IMR-90 (cell line): ENCODE measurements at regions not wholly inside any gene's neighbourhood (a gene's known extent, or its start where the extent isn't known, plus 50 kb on each side); places are given as distances from the start of the nearest gene placed in this dataset.

Source experiments
- ATAC-seq: fragments of 200-7000 bp; cut with Tn5 transposase; 2 replicates; pipeline ENCODE4 v1.9.1; 2020; ENCODE audit warnings: low read depth, mild to moderate bottlenecking, moderate library complexity
- BruUV-seq: library from RNA; stranded (reverse); fragments of 400-500 nt; replicated peaks from 2 replicates; lab custom pipeline; 2021; lab: Mats Ljungman, UMichigan
- CTCF ChIA-PET: fragments of 300-600 bp; formaldehyde crosslinking; extraction: SDS; loops from one replicate; lab custom pipeline; 2021; ENCODE audit warnings: antibody characterized with exemption; lab: Yijun Ruan, JAX
- POLR2A ChIA-PET: fragments of 300-600 bp; sonication (Branson Sonifier 250); formaldehyde crosslinking; loops from one replicate; lab custom pipeline; 2022; ENCODE audit warnings: antibody characterized with exemption; ENCODE audit not compliant: unreplicated experiment; lab: Charles Lee
- DNase-seq: peaks from one replicate; pipeline ENCODE4 v3.0.0; 2013
- H2AFZ ChIP-seq: replicated peaks from 2 replicates; pipeline ENCODE3; 2013; ENCODE audit warnings: low read length, mild to moderate bottlenecking; ENCODE audit not compliant: poor library complexity
- H2AK5ac ChIP-seq: 2 replicates; pipeline ENCODE4 v1.6.1; 2013; ENCODE audit warnings: low read depth, low read length, inconsistent platforms
- H2AK9ac ChIP-seq: replicated peaks from 2 replicates; pipeline ENCODE3; 2013; ENCODE audit warnings: mild to moderate bottlenecking, low read depth, low read length, moderate library complexity; ENCODE audit not compliant: poor library complexity
- H2BK120ac ChIP-seq: 2 replicates; pipeline ENCODE4 v1.6.1; 2013; ENCODE audit warnings: low read depth, low read length, inconsistent platforms
- H2BK15ac ChIP-seq: 3 replicates; pipeline ENCODE4 v1.6.1; 2013; ENCODE audit warnings: low read depth, low read length, inconsistent platforms
- H2BK20ac ChIP-seq: 2 replicates; pipeline ENCODE4 v1.6.1; 2013; ENCODE audit warnings: low read depth, mild to moderate bottlenecking, inconsistent platforms, low read length, moderate library complexity
- H2BK5ac ChIP-seq: 2 replicates; pipeline ENCODE4 v1.6.1; 2013; ENCODE audit warnings: mild to moderate bottlenecking, low read depth, low read length, inconsistent platforms; ENCODE audit not compliant: poor library complexity, severe bottlenecking
- H3K14ac ChIP-seq: replicated peaks from 2 replicates; pipeline ENCODE4 v1.6.1; 2013; ENCODE audit warnings: low read depth, low read length, inconsistent platforms
- H3K18ac ChIP-seq: 2 replicates; pipeline ENCODE4 v1.6.1; 2013; ENCODE audit warnings: low read depth, low read length, control low read depth
- H3K23ac ChIP-seq: 2 replicates; pipeline ENCODE4 v1.6.1; 2013; ENCODE audit warnings: low read depth, low read length, inconsistent platforms
- H3K27ac ChIP-seq: 2 replicates; pipeline ENCODE4 v1.5.1; 2013; ENCODE audit warnings: mild to moderate bottlenecking, control low read depth, low read length; ENCODE audit not compliant: insufficient read depth
- H3K27me3 ChIP-seq: 2 replicates; pipeline ENCODE4 v1.6.1; 2013; ENCODE audit warnings: low read length; ENCODE audit not compliant: control insufficient read depth, insufficient read depth
- H3K36me3 ChIP-seq: 2 replicates; pipeline ENCODE4 v1.6.1; 2013; ENCODE audit warnings: low read length, mixed read lengths; ENCODE audit not compliant: control insufficient read depth, insufficient read depth
- H3K4ac ChIP-seq: 2 replicates; pipeline ENCODE4 v1.6.1; 2013; ENCODE audit warnings: low read depth, low read length, inconsistent platforms
- H3K4me1 ChIP-seq: 2 replicates; pipeline ENCODE4 v1.6.1; 2013; ENCODE audit warnings: low read length, mixed read lengths; ENCODE audit not compliant: control insufficient read depth, insufficient read depth
- H3K4me2 ChIP-seq: 2 replicates; pipeline ENCODE4 v1.6.1; 2013; ENCODE audit warnings: low read depth, mild to moderate bottlenecking, control low read depth, low read length, moderate library complexity
- H3K4me3 ChIP-seq: 2 replicates; pipeline ENCODE4 v1.5.1; 2013; ENCODE audit warnings: low read depth, mild to moderate bottlenecking, control low read depth, low read length, moderate library complexity; ENCODE audit not compliant: insufficient read depth
- H3K56ac ChIP-seq: 2 replicates; pipeline ENCODE4 v1.6.1; 2013; ENCODE audit warnings: low read length, inconsistent platforms; ENCODE audit not compliant: insufficient read depth; ENCODE audit errors: extremely low read depth
- H3K79me1 ChIP-seq, 2 experiments: 2 replicates each; pipeline ENCODE4 v1.6.1; 2013; ENCODE audit warnings: low read length in 2 of 2, inconsistent platforms in 1 of 2, low read depth in 1 of 2
- H3K9ac ChIP-seq: 2 replicates; pipeline ENCODE4 v1.6.1; 2013; ENCODE audit warnings: low read depth, low read length, control low read depth
- H3K9me1 ChIP-seq: 2 replicates; pipeline ENCODE4 v1.6.1; 2013; ENCODE audit warnings: low read length, inconsistent platforms; ENCODE audit not compliant: insufficient read depth
- H3K9me3 ChIP-seq: 2 replicates; pipeline ENCODE4 v1.6.1; 2013; ENCODE audit warnings: low read length; ENCODE audit not compliant: control insufficient read depth, insufficient read depth
- H4K20me1 ChIP-seq: 2 replicates; pipeline ENCODE4 v1.6.1; 2013; ENCODE audit warnings: low read length, inconsistent platforms; ENCODE audit not compliant: insufficient read depth
- H4K5ac ChIP-seq: 2 replicates; pipeline ENCODE4 v1.6.1; 2013; ENCODE audit warnings: mild to moderate bottlenecking, low read depth, low read length, control low read depth
- H4K8ac ChIP-seq, 2 experiments: 2 replicates each; pipeline ENCODE4 v1.6.1; 2013; ENCODE audit warnings: low read depth in 2 of 2, low read length in 2 of 2, control low read depth in 1 of 2, inconsistent platforms in 1 of 2
- H4K91ac ChIP-seq: 2 replicates; pipeline ENCODE4 v1.6.1; 2013; ENCODE audit warnings: low read depth, low read length, inconsistent platforms; ENCODE audit not compliant: insufficient read depth
- BHLHE40 ChIP-seq: fragments of 150-350 bp; IDR thresholded peaks from 2 replicates; pipeline ENCODE4 v1.6.1; 2016; ENCODE audit warnings: mild to moderate bottlenecking, low read depth, low read length
- CEBPB ChIP-seq: IDR thresholded peaks from 2 replicates; pipeline ENCODE4 v1.6.1; 2012; ENCODE audit warnings: low read depth, low read length, improper control_type of control experiment
- CHD1 ChIP-seq: IDR thresholded peaks from 2 replicates; pipeline ENCODE4 v1.6.1; 2012; ENCODE audit warnings: low read depth, low read length, improper control_type of control experiment
- MAFK ChIP-seq: IDR thresholded peaks from 2 replicates; pipeline ENCODE4 v1.6.1; 2012; ENCODE audit warnings: low read depth, low read length, improper control_type of control experiment
- MXI1 ChIP-seq: IDR thresholded peaks from 2 replicates; pipeline ENCODE4 v1.6.1; 2012; ENCODE audit warnings: low read depth, mild to moderate bottlenecking, low read length, moderate library complexity, borderline replicate concordance
- POLR2A ChIP-seq: IDR thresholded peaks from 2 replicates; pipeline ENCODE4 v1.6.1; 2012; ENCODE audit warnings: mild to moderate bottlenecking, low read depth, low read length
- RCOR1 ChIP-seq: IDR thresholded peaks from 2 replicates; pipeline ENCODE4 v1.6.1; 2012; ENCODE audit warnings: mild to moderate bottlenecking, low read length, improper control_type of control experiment; ENCODE audit not compliant: insufficient replicate concordance
- SMC3 ChIP-seq: fragments of 150-350 bp; IDR thresholded peaks from 2 replicates; pipeline ENCODE4 v1.6.1; 2016; ENCODE audit warnings: low read depth, mild to moderate bottlenecking, antibody characterized with exemption, low read length, moderate library complexity
- WGBS, 2 experiments: methylation state at CpG; one replicate each; pipeline versions ENCODE4 v1.1.5 to v1.1.7; 2013; ENCODE audit warnings: missing lambda C conversion rate in 2 of 2; ENCODE audit not compliant: insufficient read length in 1 of 2; ENCODE audit errors: extremely low coverage in 2 of 2; 5-methylcytosine and 5-hydroxymethylcytosine counted together
- dilution Hi-C: fragments of 300-500 bp; cut with HindIII; formaldehyde crosslinking; loops from one replicate; pipeline ENCODE4 v1.14.3; 2018; ENCODE audit warnings: low sequenced_read_pairs; ENCODE audit not compliant: unreplicated experiment
- in situ Hi-C: fragments of 300-500 bp; cut with MboI; formaldehyde crosslinking; loops from 3 replicates; pipeline ENCODE4 v1.14.3; 2019; ENCODE audit warnings: low sequenced_read_pairs, inconsistent platforms, mixed read lengths
- intact Hi-C: fragments of 100-400 bp; cut with micrococcal nuclease; formaldehyde crosslinking; loops from 2 replicates; pipeline ENCODE4 v1.10.0; 2022

DNA sequence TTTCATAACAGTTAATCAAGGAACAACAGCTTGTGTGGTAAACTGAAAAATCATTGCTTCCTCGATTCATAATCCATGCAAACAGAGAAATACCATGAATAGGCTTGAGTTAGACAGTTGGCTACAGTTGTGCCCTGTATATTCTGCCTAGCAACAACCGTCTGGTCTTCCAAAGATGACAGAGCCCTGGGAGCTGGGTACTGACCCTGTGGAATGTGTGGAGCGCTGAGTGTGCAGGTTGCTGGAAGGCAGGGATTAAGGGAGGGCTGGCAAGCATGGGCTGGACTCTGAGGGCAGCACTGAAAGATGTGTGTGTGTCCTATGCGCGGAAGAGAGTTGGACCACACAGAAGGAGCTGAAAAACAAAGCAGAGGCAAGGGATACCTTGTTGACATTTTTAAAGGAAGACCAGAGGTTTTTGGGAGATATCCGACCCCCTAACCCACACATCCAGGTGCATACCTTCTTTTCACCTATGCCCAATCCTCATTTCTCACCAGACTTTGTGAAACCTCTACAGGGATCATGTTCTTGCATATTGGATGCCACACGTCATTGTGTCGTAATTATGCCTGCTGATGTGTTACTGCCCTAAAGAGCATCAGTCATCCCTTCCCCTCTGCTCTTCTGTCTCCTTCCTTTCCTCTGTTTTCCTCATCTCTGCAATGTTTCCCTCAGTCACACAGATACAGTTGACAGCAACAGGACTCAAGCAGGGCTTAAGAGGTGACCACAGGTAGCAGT is 58.2 kb upstream of the VGLL2 start:
- H3K27ac ChIP-seq: no peak overlapping the region
- H2AK5ac ChIP-seq: no peak overlapping the region
- H3K14ac ChIP-seq: no peak overlapping the region
- H3K56ac ChIP-seq: no peak overlapping the region
- no peaks in the 10 kb centered on the region for H3K27me3 ChIP-seq
- H2BK5ac ChIP-seq: no peak overlapping the region
- in situ Hi-C loops (no loop called here), dilution Hi-C loops (no loop called here), intact Hi-C loops (no loop called here)
- H4K20me1 ChIP-seq: no peaks in the 10 kb centered on the region
- no peak overlapping the region for H2BK120ac ChIP-seq
- H4K8ac ChIP-seq: no peak overlapping the region
- H3K4me3 ChIP-seq: no peak overlapping the region
- H2BK15ac ChIP-seq: no peak overlapping the region
- no TSS peak for BruUV-seq
- H3K4me1 ChIP-seq: no peaks in the 10 kb centered on the region
- no peak overlapping the region for H3K9ac ChIP-seq
- H3K4ac ChIP-seq: no peak overlapping the region
- POLR2A ChIA-PET: no interaction called here
- no peaks in the 10 kb centered on the region for H3K9me1 ChIP-seq
- no peak overlapping the region for H4K5ac ChIP-seq
- no peak overlapping the region for H3K23ac ChIP-seq
- H2AFZ ChIP-seq: no peak overlapping the region
- H3K4me2 ChIP-seq: no peak overlapping the region
- no peak for TF ChIP-seq CEBPB
- TF ChIP-seq MAFK: no peak
- no peak for TF ChIP-seq CHD1
- TF ChIP-seq BHLHE40: no peak
- no peak for TF ChIP-seq RCOR1
- no peak for TF ChIP-seq POLR2A
- TF ChIP-seq SMC3: no peak
- TF ChIP-seq MXI1: no peak
- no peak overlapping the region for H3K18ac ChIP-seq
- CTCF ChIA-PET: no interaction called here
- no peak overlapping the region for H2AK9ac ChIP-seq
- WGBS, 2 experiments: 22% methylated on average over 5 of the region's 8 CpGs; no CpG with 5 or more reads in 1 of the 2 experiments
- H3K9me3 ChIP-seq: peaks cover 2% of the 10 kb centered on the region; the same call in 1 of the 2 replicates
- no peaks in the 10 kb centered on the region for H3K79me1 ChIP-seq
- no peak for ATAC-seq
- no peak for DNase-seq
- H4K91ac ChIP-seq: no peak overlapping the region
- H3K36me3 ChIP-seq: no peaks in the 10 kb centered on the region
- no peak overlapping the region for H2BK20ac ChIP-seq
